Endodermal cell (in vitro differentiated cells): ENCODE measurements at regions not wholly inside any gene's neighbourhood (a gene's known extent, or its start where the extent isn't known, plus 50 kb on each side); places are given as distances from the start of the nearest gene placed in this dataset.

Source experiments
- DNase-seq: peaks from one replicate; pipeline ENCODE4 v3.0.0-alpha.2; 2017
- H3K27ac ChIP-seq: 2 replicates; pipeline ENCODE4 v1.5.1; 2013; ENCODE audit warnings: mild to moderate bottlenecking, low read depth, low read length, moderate library complexity
- H3K27me3 ChIP-seq: 2 replicates; pipeline ENCODE4 v1.6.1; 2013; ENCODE audit warnings: mild to moderate bottlenecking, low read length, moderate library complexity; ENCODE audit not compliant: insufficient read depth, control insufficient read depth, poor library complexity, severe bottlenecking
- H3K36me3 ChIP-seq: 2 replicates; pipeline ENCODE4 v1.7.0; 2013; ENCODE audit warnings: mild to moderate bottlenecking, low read length, moderate library complexity; ENCODE audit not compliant: control insufficient read depth, insufficient read depth
- H3K4me1 ChIP-seq: one replicate; pipeline ENCODE4 v1.7.0; 2013; ENCODE audit warnings: low read length; ENCODE audit not compliant: control insufficient read depth, insufficient read depth
- H3K4me3 ChIP-seq: 2 replicates; pipeline ENCODE4 v1.5.1; 2013; ENCODE audit warnings: mild to moderate bottlenecking, low read length, moderate library complexity
- H3K9ac ChIP-seq: 2 replicates; pipeline ENCODE4 v1.6.1; 2013; ENCODE audit warnings: mild to moderate bottlenecking, low read length, moderate library complexity; ENCODE audit not compliant: poor library complexity, severe bottlenecking; ENCODE audit errors: extremely low read depth
- H3K9me3 ChIP-seq: 2 replicates; pipeline ENCODE4 v1.6.1; 2013; ENCODE audit warnings: mild to moderate bottlenecking, low read length, moderate library complexity; ENCODE audit not compliant: control insufficient read depth
- H3K27ac Mint-ChIP-seq: 2 replicates; pipeline ENCODE4 v1.8.0; 2020; ENCODE audit warnings: mixed read lengths
- H3K27me3 Mint-ChIP-seq: 2 replicates; pipeline ENCODE4 v1.8.0; 2021; ENCODE audit warnings: mild to moderate bottlenecking, mixed read lengths; ENCODE audit not compliant: insufficient read depth
- H3K36me3 Mint-ChIP-seq: 2 replicates; pipeline ENCODE4 v1.8.0; 2020; ENCODE audit warnings: low read depth, mixed read lengths
- H3K4me1 Mint-ChIP-seq: 2 replicates; pipeline ENCODE4 v1.8.0; 2020; ENCODE audit warnings: mixed read lengths
- H3K4me3 Mint-ChIP-seq: 2 replicates; pipeline ENCODE4 v1.8.0; 2020; ENCODE audit warnings: mild to moderate bottlenecking, moderate library complexity, mixed read lengths
- H3K9me3 Mint-ChIP-seq: 2 replicates; pipeline ENCODE4 v1.8.0; 2020; ENCODE audit warnings: mild to moderate bottlenecking, mixed read lengths
- CTCF ChIP-seq: fragments of 200-600 bp; sonication (generic); conservative IDR thresholded peaks from 2 replicates; pipeline ENCODE4 v1.5.0; 2021; ENCODE audit warnings: antibody characterized with exemption, mild to moderate bottlenecking
- WGBS, 2 experiments: methylation state at CpG; one replicate each; pipeline versions ENCODE4 v1.1.5 to v1.1.7; 2013; ENCODE audit warnings: missing lambda C conversion rate in 2 of 2, mixed read lengths in 1 of 2; ENCODE audit not compliant: insufficient coverage in 1 of 2, insufficient read length in 1 of 2; 5-methylcytosine and 5-hydroxymethylcytosine counted together

GRCh38 chr12:58314610-58315009, 373.2 kb downstream of the ATP23 start:
- no peak overlapping the region for H3K27ac Mint-ChIP-seq
- TF ChIP-seq CTCF, result no peak
- Histone ChIP-seq H3K27me3 (no peaks in the 10 kb centered on the region), H3K27ac (no peak overlapping the region), H3K9me3 (peaks cover 8% of the 10 kb centered on the region), H3K4me1 (peaks cover 3% of the 10 kb centered on the region), H3K36me3 (no peaks in the 10 kb centered on the region), H3K4me3 (no peak overlapping the region), H3K9ac (no peak overlapping the region)
- no peak for DNase-seq
- peaks cover 27% of the 10 kb centered on the region for H3K9me3 Mint-ChIP-seq
- peaks cover 9% of the 10 kb centered on the region for H3K4me1 Mint-ChIP-seq
- no peaks in the 10 kb centered on the region for H3K27me3 Mint-ChIP-seq
- H3K36me3 Mint-ChIP-seq, result peaks cover 3% of the 10 kb centered on the region
- 89 to 100% methylated on average over 4 to 5 of the region's 5 CpGs for WGBS, 2 experiments
- H3K4me3 Mint-ChIP-seq, result no peak overlapping the region

- Histone ChIP-seq H3K4me3 (no peak overlapping the region), H3K27me3 (no peaks in the 10 kb centered on the region), H3K36me3 (no peaks in the 10 kb centered on the region), H3K9me3 (peaks cover 12% of the 10 kb centered on the region), H3K27ac (no peak overlapping the region), H3K4me1 (peaks cover 3% of the 10 kb centered on the region), H3K9ac (no peak overlapping the region)
- Mint-ChIP-seq H3K9me3 (peaks cover 27% of the 10 kb centered on the region), H3K27ac (no peak overlapping the region), H3K4me1 (peaks cover 7% of the 10 kb centered on the region), H3K4me3 (no peak overlapping the region), H3K27me3 (no peaks in the 10 kb centered on the region), H3K36me3 (peaks cover 3% of the 10 kb centered on the region)
- no peak for DNase-seq
- TF ChIP-seq CTCF, result no peak
- 88% methylated on average over 2 of the region's 2 CpGs; no CpG with 5 or more reads in 1 of the 2 experiments for WGBS, 2 experiments
These were observed 375.6 kb downstream of the ATP23 start for GRCh38 chr12:58316926-58317325.

DNA sequence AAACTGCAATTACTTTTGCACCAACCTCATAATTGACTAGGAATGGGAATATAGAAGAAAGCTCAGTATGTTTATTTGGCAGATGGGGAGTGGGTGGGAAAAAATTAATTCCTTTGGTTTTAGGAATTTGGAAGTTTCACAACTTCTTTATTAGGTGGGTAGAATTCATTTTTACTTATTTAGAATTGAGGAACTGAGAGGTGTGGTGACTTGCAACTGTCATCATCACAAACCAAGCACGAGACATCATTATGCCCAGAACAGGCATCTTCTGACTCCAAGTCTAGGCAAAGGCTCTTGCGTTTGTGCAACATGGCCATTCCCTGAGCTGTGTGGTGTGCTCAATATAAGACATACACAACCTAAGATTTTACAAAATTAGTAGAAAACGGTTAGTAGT, 380.0 kb downstream of the ATP23 start:
- Histone ChIP-seq H3K27me3 (no peaks in the 10 kb centered on the region), H3K9ac (no peak overlapping the region), H3K4me1 (peaks cover 2% of the 10 kb centered on the region), H3K4me3 (no peak overlapping the region), H3K36me3 (no peaks in the 10 kb centered on the region), H3K27ac (no peak overlapping the region), H3K9me3 (peaks cover 12% of the 10 kb centered on the region)
- 100% methylated on average over 1 to 2 of the region's 3 CpGs for WGBS, 2 experiments
- Mint-ChIP-seq H3K4me1 (peaks cover 18% of the 10 kb centered on the region), H3K9me3 (peaks cover 25% of the 10 kb centered on the region), H3K4me3 (no peak overlapping the region), H3K36me3 (peaks cover 3% of the 10 kb centered on the region), H3K27me3 (peaks cover 23% of the 10 kb centered on the region), H3K27ac (no peak overlapping the region)
- DNase-seq, result no peak
- TF ChIP-seq CTCF, result no peak
